Kidney (tissue), 13 donors: ENCODE measurements at regions not wholly inside any gene's neighbourhood (a gene's known extent, or its start where the extent isn't known, plus 50 kb on each side); places are given as distances from the start of the nearest gene placed in this dataset.

Experiments
- DNase-seq, 5 donors: peaks; one replicate each; pipeline ENCODE4 v3.0.0-alpha.2; 2013 to 2020
- FAIRE-seq: peaks from 2 replicates; lab custom pipeline; 2012; peaks lifted over from hg19 to GRCh38; lab: Jason Lieb, UNC
- H3K27ac ChIP-seq, 2 donors: one replicate each; pipeline ENCODE4 v1.7.0; 2013; ENCODE audit warnings: low read depth in 2 of 2, low read length in 2 of 2, inconsistent platforms in 1 of 2
- H3K27me3 ChIP-seq: one replicate; pipeline ENCODE4 v1.7.1; 2013; ENCODE audit warnings: low read length, inconsistent platforms; ENCODE audit not compliant: control insufficient read depth, insufficient read depth
- H3K36me3 ChIP-seq, 3 donors: one replicate each; pipeline versions ENCODE4 v1.7.0 to v1.7.1; 2013; ENCODE audit warnings: low read length in 3 of 3, control low read depth in 1 of 3, inconsistent platforms in 1 of 3; ENCODE audit not compliant: insufficient read depth in 3 of 3, control insufficient read depth in 2 of 3
- H3K4me1 ChIP-seq, 3 donors: one replicate each; pipeline versions ENCODE4 v1.7.0 to v1.7.1; 2013; ENCODE audit warnings: low read length in 3 of 3, inconsistent platforms in 1 of 3, low read depth in 1 of 3; ENCODE audit not compliant: control insufficient read depth in 2 of 3, insufficient read depth in 2 of 3
- H3K4me3 ChIP-seq, 3 donors: one replicate each; pipeline versions ENCODE4 v1.7.0 to v1.8.1; 2013; ENCODE audit warnings: low read length in 3 of 3, control low read depth in 1 of 3, inconsistent platforms in 1 of 3
- H3K9ac ChIP-seq, 3 donors: one replicate each; pipeline versions ENCODE4 v1.7.0 to v1.7.1; 2013; ENCODE audit warnings: low read length in 3 of 3, control low read depth in 1 of 3, inconsistent platforms in 1 of 3
- H3K9me3 ChIP-seq, 3 donors: one replicate each; pipeline versions ENCODE4 v1.7.0 to v1.7.1; 2013; ENCODE audit warnings: low read length in 3 of 3, control low read depth in 1 of 3, inconsistent platforms in 1 of 3; ENCODE audit not compliant: control insufficient read depth in 2 of 3, insufficient read depth in 1 of 3
- intact Hi-C: fragments of 100-400 bp; cut with DNase I; formaldehyde crosslinking; loops from one replicate; pipeline ENCODE4 v1.11.1; 2022
- TF ChIP-seq, protein P1 (sequence below): IDR thresholded peaks from 3 replicates; pipeline ENCODE4 v1.5.1; 2012; ENCODE audit warnings: mild to moderate bottlenecking, moderate library complexity, borderline replicate concordance; ENCODE audit not compliant: insufficient read depth; ENCODE audit errors: extremely low read depth
- donor health status: control.
- donor health status: control.
- donor health status: control.
- donor health status: control.
- donor health status: control.
- donor health status: DM: yes; HTN: yes; CAD: no.
- donor health status: Normal renal cell carcinoma (clear cell type).

DNA sequence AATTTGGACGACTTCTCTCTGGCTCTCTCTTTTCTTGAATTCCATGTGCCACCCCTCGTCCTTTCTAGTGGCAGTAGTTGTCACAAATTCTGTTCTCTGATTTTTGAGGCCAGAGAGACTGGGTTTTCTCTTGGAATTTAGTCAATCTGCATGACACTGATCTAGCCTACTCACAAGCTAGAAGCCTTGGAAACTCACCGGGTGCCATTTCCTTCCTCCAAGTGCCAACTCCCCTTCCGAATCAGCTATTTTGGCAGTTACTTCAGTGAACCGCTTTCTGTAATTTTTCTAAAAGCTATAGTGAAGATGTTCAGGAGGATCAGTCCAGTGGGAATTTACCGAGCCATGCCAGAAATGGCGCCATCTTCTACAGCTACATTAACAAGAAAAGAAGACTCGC, 228.9 kb downstream of the PMP22 start:
- Histone ChIP-seq H3K9me3 (no peaks in the 10 kb centered on the region), H3K36me3 (no peaks in the 10 kb centered on the region), H3K27ac (no peak overlapping the region), H3K4me1 (no peaks in the 10 kb centered on the region), H3K27me3 (no peaks in the 10 kb centered on the region), H3K4me3 (no peak overlapping the region), H3K9ac (no peak overlapping the region)
- intact Hi-C loops: no loop called here
- TF ChIP-seq, protein P1, sequence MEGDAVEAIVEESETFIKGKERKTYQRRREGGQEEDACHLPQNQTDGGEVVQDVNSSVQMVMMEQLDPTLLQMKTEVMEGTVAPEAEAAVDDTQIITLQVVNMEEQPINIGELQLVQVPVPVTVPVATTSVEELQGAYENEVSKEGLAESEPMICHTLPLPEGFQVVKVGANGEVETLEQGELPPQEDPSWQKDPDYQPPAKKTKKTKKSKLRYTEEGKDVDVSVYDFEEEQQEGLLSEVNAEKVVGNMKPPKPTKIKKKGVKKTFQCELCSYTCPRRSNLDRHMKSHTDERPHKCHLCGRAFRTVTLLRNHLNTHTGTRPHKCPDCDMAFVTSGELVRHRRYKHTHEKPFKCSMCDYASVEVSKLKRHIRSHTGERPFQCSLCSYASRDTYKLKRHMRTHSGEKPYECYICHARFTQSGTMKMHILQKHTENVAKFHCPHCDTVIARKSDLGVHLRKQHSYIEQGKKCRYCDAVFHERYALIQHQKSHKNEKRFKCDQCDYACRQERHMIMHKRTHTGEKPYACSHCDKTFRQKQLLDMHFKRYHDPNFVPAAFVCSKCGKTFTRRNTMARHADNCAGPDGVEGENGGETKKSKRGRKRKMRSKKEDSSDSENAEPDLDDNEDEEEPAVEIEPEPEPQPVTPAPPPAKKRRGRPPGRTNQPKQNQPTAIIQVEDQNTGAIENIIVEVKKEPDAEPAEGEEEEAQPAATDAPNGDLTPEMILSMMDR: no peak
- FAIRE-seq (no peak), DNase-seq (no peak)

DNA sequence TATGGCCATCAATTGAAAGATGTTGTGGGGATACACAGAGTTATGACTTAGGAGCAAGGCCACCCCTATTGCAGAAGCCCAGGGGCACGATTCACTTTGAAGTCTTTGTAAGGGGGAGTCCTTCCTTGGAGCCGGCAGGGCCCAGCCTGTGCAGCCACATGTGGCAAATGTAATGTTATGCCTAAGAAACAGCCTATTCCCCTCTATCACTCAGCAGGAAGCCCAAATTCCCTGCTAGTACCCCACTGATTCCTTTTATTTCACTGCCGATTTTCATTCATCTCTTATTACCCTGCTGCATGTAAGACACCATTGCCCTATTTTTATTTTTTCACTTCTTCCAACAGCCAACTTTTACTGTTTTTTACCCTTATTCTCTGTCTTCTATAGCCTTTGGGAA, 233.2 kb downstream of the PMP22 start:
- intact Hi-C loops: no loop called here
- H3K4me3 ChIP-seq: no peak overlapping the region
- TF ChIP-seq, protein P1: no peak
- DNase-seq (no peak), FAIRE-seq (no peak)
- no peaks in the 10 kb centered on the region for H3K9me3 ChIP-seq
- H3K36me3 ChIP-seq: no peaks in the 10 kb centered on the region
- no peaks in the 10 kb centered on the region for H3K4me1 ChIP-seq
- no peak overlapping the region for H3K27ac ChIP-seq
- H3K27me3 ChIP-seq: no peaks in the 10 kb centered on the region
- H3K9ac ChIP-seq: no peak overlapping the region

DNA sequence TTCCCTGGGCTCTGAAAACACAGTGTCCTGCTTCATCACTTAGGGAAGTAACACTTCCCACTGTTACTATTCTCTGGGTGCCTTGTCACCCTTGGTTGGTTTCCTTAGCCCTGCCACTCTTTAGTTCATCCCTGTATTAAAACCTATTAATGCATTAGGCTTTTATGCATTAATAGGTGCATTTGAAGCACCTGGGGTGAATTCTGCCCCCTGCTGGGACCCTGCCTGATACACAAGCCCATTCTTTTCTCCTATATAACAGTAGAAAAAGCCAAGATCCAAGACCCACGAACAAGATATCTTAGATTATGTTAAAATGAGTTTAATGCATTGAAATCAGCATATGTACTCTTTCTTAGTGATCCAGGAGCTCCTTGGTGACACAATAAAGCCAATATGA, 235.7 kb downstream of the PMP22 start:
- TF ChIP-seq, protein P1: no peak
- no peak overlapping the region for H3K9ac ChIP-seq
- no peaks in the 10 kb centered on the region for H3K9me3 ChIP-seq
- FAIRE-seq (no peak), DNase-seq (no peak)
- H3K4me1 ChIP-seq: no peaks in the 10 kb centered on the region
- intact Hi-C loops: no loop called here
- H3K27ac ChIP-seq: no peak overlapping the region
- no peaks in the 10 kb centered on the region for H3K36me3 ChIP-seq
- no peaks in the 10 kb centered on the region for H3K27me3 ChIP-seq
- no peak overlapping the region for H3K4me3 ChIP-seq

DNA sequence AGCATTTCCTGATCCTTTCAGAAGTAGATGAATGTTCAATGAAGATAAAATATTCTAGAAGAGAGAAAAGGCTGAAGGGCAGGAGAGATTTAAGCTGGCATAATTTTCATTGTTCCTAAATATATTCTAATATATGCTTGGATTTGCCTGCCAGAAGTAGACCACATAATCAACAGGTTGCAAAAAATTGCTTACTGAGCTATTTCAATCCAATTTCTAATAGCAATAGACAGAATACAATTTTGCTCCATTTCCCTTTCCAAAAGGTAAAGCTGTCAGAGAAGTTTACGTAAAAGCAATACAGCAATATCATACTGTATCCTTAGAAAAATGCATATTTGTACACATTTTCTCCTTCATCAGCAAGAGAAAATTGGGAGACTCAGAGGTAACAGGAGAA, 237.3 kb downstream of the PMP22 start:
- no peaks in the 10 kb centered on the region for H3K9me3 ChIP-seq

More for the DNA sequence above, 237.3 kb downstream of the PMP22 start:
- H3K4me1 ChIP-seq: no peaks in the 10 kb centered on the region
- FAIRE-seq (no peak), DNase-seq (no peak)
- no peak overlapping the region for H3K9ac ChIP-seq
- no peaks in the 10 kb centered on the region for H3K36me3 ChIP-seq
- no peak overlapping the region for H3K27ac ChIP-seq
- TF ChIP-seq, protein P1: no peak
- H3K27me3 ChIP-seq: no peaks in the 10 kb centered on the region
- no peak overlapping the region for H3K4me3 ChIP-seq
- intact Hi-C loops: no loop called here
